Hematopoietic multipotent progenitor cell treated with erythropoietin and hydrocortisone succinate and interleukin-3 and kit ligand, for 6 days (in vitro differentiated cells): ENCODE measurements at regions not wholly inside any gene's neighbourhood (a gene's known extent, or its start where the extent isn't known, plus 50 kb on each side); places are given as distances from the start of the nearest gene placed in this dataset.

Experiments used
- DNase-seq: peaks from one replicate; pipeline ENCODE4 v3.0.0-alpha.2; 2015

DNA sequence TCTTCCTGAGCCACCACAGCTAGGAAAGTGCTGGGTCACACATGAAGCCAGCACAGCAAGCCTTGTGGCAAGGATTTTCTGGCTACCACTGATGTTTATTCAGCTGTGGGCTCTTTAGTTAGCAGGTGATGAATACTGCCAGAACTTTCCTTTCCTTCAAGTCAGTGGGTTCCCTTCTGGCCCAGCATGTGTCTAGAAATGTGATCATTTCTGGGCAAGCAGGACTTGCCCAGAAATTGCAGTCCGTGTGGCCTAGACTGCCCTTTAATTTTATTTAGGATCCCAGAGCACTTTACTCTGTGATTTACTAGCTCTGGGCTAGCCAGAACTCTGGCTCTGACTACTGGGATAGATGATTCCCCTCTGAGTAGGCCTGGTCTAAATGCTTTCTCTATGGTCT, 397.5 kb downstream of the ZIC4 start:
- no peak for DNase-seq

DNA sequence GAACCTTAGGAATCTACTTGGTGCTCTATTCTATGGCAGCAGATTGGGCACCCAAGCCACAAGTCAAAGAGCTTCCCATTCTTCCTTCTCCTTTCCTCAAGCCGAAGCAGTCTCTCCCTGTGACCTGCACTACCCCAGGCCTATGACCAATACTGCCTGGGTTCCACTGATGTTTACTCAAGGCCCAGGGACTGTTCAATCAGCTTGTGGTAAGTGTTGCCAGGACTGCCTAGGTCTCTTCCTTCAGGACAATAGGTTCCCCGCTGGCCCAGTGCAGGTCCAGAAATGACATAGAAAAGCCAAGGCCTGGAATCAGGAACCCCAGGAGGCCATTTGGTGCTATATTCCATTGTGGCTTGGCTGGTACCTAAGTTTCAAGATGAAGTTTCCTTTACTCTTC, 397.9 kb downstream of the ZIC4 start:
- DNase-seq, result no peak

DNA sequence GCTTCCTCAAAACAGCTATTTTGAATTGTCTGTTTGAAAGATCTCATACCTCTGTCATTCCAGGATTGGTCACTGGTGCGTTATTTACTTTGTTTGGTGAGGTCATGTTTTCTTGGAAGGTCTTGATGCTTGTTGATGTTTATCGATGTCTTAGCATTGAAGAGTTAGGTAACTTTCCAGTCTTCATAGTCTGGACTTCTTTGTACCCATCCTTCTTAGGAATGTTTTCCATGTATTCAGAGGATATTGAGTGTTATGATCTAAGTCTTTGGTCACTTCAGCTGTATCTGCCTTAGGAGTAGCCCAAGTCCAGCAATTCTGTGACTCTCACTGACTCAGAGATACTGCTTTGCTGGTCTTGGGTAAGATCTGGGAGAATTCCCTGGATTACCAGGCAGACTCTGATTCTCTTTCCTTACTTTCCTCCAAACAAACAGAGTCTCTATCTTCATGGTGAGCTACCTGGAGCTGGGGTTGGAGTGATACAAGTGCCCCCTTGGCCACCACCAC, 398.6 kb downstream of the ZIC4 start:
- DNase-seq, result no peak

DNA sequence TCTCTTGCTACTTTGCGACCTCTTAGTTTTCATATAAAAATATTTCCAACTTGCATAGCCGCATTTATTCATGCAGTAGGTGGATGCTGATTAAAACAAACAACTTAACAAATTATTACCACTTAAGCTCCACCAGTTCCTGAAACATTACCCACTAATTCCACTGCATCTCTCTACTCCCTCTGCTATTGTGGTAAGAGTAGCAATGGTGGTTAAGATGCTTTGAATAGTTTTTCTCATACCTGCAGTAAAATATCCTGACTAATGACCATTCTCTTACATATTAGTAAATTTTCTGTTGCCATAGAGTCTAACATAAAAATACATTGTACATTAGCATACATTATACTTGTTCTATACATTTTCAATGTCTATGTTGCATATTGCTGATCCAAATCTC, 397.6 kb upstream of the PLSCR5 start:
- no peak for DNase-seq

DNA sequence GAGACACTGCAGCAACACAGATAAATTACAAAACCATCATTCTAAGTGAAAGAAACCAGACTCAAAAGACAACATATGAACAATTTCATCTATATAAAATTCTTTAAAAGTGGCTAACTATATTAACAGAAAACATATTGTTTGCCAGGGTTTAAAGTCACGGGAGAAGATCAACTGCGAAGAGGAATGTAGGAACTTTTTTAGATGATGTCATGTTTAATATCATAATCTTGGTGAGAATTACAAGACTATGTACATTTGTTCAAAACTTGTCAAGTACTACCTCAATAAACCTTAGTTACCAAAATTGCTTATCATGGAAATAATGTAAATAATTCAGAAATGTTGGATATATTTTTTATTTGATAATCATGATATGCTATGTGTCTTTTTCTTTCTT, 395.1 kb upstream of the PLSCR5 start:
- DNase-seq, result no peak

DNA sequence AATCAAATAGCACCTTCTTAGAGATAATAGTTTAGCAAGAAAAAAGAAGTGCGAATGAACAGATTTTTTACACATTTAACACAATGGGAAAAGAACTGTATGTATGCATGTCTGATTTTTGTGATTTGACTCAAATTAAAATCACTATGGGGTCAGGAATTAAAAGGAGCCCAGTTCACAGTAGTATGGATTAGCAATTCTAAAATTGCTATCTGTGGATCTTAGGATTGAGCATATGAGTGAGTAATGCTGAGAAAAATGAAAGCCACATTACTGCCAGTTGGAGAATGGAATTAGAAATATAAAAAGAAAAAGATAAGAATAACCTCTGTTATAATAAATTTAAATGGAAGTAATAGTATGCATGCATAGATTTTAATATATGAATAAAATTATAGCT, 386.8 kb upstream of the PLSCR5 start:
- no peak for DNase-seq

DNA sequence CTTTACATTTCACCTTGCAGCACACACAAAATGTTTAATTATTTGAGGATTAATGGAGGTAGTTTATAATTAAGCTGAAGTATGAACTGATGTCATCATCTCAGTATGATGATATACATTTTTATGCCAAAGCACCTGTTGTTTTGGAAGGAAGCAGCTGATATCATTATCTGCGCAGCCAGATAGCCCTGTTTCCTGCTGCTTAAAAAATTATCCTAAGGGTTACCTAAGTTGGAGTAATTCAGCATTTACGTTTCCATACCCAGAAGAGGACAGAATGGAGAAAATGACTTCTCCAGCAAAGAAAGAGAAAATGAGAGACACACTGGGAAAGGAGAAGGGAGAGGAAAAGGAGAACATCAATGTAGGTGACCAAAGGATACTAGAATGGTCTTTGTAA, 370.3 kb upstream of the PLSCR5 start:
- no peak for DNase-seq

DNA sequence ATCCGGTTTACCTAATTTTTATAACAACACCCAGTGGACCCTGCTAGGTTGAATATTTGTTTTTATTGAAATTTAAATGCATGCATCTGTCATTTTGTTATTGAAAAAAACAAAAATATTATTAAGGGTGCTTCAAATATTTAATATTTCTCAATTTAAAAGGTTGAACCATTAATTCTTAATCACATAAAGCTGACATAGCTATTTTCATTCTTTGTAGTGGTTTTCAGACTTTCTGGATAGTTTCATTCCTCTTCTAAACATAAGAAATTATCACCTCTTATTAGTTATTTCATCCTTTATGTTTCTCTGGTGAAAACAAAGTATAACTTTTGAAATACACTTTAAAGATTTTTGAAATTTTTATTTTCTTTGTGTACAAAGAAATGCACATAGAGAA, 369.9 kb upstream of the PLSCR5 start:
- DNase-seq, result no peak

DNA sequence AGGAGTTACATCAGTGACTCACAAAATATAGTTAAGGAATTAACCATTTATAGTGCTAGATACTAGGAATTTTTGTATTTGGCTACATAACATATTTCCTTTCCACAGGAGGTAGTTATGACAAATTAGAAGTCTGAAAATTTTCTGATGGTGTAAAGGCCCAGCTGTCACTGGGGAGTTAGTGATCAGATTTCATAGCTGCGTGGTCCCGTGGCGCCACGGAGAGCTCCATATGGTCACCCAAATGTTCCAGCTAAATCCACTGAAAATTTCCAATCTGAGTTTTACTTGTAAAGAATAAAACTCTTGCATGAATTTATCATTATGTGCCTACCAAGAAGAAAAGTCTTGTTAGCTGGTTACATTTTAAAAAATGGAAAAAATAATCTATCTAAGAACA, 368.9 kb upstream of the PLSCR5 start:
- DNase-seq, result no peak

DNA sequence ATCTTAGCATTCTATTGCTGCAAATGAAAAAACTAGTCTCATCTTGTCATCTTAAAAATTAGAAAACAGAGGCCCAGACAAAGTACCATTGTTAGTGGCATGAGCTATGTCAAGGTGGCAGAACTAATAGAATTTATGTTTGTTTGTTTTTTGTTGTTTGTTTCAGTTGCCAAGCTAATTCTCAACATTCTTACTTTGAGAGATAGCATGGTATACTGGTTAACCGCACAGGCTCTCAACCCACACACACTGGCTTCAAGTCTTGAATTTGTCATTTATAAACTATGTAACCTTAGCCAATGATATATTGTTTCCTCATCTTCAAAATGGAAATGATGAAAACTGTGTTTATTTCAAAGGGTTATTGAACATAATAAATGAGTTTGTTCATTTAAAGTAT, 367.6 kb upstream of the PLSCR5 start:
- no peak for DNase-seq

DNA sequence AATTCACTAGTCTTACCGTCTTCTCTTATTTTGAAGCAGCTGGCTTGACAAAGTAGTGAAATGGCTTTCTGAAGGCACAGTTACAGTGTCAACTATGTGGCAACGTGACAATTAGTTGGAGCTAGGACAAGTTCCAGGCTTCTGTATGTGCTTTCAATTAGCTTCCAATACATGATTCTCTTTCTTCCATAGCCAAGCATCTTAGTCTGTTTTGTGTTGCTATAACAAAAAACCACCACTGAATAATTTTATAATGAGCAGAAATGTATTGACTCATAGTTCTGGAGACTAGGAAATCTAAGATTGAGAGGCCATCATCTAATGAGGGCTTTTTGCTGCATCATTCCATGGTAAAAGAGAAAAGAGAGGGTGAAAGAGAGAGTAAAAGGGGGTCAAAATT, 365.1 kb upstream of the PLSCR5 start:
- DNase-seq, result no peak

DNA sequence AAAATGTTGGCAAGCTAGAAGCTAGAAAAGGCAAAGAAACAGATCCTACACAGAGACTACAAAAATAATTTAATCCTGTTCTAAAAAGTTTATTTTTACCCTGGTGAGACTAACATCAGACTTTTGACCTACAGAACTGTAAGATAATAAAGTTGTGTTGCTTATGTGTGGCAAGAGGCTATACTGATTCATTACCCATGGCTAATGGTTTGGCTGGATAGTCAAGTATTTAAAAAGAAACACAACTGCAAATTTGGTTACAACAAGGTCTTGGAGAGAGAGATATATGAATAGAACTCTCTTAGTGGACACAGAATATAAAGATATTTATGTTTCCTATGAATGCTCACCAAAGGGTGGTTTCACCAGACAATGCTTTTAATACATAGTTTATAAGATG, 364.2 kb upstream of the PLSCR5 start:
- DNase-seq, result no peak

DNA sequence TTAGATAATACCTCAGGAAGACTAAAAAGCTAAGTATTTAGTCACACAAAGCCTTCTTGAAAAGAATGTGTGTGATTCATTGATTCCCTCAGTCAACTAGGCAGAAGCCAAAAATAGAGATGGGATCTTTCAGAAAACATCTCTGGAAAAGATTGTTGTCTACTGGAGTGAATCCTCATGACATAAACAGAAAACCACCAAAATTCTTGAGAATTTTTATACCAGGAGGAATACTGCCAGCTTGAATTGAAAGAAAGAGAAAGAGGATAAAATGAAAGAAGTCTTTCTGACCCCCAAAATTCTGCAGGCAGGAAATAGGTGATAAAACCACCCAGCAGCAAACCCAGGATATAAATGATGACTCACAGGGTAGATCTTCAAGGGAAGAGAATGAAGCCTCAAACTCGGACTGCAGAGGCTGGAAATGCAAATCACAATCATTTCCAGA, 363.1 kb upstream of the PLSCR5 start:
- DNase-seq, result no peak

DNA sequence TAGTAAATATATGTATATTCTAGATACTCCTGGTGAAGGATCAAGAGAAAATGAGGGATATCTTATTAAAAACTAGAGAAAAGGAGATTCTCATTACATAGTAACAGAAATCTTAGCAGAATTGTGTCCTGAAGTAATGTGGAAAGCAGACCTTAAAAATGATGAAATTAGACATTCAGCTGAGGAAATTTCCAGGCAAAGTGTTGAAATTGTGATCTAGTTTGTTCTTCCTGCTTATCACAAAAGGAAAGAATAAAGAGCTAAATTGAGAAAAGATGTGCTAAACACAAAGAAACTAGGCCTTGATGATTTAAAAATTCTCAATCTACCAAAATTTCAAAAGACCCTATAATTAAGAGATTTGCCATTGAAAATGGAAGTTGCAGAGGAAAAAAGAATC, 362.6 kb upstream of the PLSCR5 start:
- no peak for DNase-seq

DNA sequence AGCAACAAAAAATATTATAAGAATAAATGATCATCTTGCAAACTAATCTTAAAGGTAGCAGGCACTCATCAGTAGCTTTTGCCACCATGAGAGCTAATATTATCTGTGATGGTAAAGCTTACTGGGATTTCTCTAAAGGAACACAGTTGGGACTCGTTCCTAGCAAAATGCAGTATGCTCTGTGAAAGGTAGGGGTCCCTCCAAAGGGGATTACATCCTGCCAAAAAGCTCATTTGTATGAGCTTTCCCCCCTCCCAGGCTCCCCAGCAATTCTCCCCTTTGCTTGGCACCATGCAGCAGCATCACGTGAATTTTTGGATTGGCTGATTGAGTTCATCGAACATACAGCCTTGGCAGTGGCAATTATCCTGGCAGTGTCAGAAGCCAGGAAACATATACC, 361.0 kb upstream of the PLSCR5 start:
- no peak for DNase-seq

DNA sequence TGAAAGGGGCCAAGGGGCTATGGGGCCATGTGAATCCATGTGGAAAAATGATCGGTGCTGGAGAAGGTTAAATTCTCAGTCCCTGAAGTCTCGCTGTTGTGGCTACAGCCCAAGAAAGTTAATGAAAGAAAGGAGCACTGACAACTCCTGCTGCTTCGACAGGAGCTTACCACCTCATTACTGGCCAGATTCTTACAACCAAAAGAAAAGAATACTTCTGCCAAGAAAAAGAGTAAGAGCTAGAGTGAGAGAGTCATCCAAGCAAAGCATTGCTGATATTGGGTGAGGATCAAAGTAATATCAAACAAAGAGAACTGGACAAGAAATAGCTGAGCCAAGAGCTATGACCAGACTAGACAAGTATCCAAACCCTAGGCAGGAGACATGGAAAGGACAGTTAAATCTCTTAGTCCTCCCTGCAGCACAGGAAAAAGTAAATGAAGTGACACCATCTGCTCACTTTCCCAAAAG, 348.4 kb upstream of the PLSCR5 start:
- DNase-seq, result no peak

DNA sequence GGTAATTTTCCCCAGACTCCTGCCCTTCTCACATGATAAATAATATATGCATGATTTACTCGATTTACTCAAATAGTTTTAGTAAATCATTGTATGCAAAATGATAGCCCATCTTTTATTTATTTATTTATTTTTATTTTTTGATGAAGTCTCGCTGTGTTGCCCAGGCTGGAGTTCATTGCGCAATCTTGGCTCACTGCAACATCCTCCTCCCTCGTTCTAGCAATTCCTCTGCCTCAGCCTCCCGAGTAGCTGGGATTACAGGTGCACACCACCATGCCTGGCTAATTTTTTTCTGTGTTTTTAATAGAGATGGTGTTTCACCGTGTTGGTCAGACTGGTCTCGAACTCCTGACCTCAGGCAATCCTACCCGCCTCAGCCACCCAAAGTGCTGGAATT, 343.8 kb upstream of the PLSCR5 start:
- DNase-seq, result no peak

DNA sequence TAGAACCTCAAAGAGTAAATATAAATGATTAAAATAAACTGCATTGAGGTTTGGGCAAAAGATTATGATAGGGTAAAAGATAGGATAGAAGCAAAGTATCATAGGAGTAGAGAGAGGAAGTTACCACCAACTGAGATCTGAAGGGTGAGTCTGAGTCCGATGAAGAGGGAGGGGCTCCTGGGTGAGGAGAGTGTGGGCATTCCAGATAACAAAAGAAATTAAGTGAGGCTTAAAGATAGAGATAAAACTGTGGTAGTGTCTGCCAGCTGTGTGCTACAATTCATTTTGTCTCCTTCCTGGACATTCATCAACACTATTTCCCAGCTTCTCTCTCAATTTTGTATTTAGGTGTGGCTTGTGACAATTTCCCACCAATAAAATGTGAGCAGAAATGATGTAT, 343.0 kb upstream of the PLSCR5 start:
- peak; percentile 41 for DNase-seq

DNA sequence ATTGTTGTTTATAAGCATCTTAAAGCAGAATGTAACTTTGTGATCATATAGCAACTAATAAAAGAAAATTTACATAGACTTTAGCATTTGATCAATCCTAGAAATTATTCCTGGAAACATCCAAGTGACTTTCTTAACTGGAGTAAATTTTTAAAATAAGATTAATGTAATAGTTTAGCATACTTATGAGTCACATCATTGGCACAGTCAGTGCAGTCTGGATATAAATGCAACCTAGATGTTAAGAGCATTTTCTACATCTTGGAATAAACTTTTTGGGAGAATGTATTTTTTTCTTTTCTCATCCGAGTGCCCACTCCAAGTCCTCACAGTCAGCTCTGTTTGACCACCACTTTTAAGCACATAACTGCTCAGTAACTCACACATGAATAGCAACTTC, 324.6 kb upstream of the PLSCR5 start:
- DNase-seq, result no peak

DNA sequence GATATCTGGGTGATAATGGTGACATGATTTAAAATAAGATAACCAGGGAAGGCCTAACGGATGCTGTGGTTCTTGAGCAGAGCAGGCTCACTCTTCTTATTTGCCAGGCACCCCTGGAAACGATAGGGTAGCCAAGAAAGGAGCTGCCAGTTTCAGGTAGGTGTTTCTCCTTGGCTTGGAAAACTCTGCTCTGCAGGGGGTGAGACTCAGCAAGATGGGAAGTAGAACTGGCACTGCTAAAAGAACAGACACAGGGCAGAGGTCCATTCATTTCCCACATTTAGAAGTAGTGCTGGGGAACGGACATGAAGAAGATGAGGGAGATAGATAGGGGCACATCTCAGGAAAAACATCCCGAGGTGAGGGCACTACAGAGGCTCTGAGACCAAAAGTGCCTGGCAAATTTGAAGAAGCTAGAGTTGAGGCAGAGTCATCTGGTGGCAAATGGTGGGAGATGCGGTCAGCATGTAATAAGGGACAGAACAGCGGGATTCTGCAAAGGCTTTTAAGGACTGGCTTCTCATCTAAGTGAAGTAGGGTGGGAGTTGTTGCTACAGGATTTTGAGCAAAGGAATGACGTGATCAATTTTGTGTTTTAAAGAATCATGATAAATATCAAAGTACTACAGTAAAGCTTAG, 323.4 kb upstream of the PLSCR5 start:
- DNase-seq, result no peak

DNA sequence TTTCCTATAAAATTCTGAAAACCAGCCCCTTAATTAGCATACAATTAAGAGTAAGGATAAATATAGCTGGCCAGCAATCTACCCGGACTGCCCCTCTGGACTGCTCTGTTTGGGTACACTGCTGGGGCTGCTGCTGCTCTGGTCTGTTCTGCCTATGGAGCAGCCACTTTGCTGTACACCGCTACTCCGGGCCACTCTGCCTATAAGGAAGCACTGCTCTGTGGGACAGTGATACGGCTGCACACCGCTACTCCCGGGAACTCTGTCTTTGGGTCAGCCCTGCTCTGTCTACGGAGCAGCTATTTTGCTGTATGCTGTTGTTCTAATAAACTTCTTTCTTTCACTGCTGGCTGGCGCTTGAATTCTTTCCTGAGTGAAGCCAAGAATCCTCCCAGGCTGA, 316.5 kb upstream of the PLSCR5 start:
- no peak for DNase-seq

DNA sequence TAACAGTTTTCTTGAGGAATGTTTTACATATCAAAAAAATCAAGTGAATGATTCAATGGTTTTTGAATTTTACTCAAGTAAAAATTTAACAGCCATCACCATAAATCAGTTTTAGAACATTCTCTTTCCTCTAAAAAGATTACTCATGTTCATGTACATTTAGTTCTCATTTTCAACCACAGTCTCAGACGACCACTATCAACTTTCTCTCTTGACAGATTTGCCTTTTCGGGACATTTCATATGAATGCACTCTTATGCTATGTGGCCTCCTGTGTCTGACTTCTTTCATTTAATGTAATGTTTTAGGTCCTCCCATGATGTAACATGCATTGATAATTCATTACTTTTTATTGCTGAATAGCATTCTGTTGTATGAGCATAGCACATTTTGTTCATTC, 309.3 kb upstream of the PLSCR5 start:
- DNase-seq, result no peak

DNA sequence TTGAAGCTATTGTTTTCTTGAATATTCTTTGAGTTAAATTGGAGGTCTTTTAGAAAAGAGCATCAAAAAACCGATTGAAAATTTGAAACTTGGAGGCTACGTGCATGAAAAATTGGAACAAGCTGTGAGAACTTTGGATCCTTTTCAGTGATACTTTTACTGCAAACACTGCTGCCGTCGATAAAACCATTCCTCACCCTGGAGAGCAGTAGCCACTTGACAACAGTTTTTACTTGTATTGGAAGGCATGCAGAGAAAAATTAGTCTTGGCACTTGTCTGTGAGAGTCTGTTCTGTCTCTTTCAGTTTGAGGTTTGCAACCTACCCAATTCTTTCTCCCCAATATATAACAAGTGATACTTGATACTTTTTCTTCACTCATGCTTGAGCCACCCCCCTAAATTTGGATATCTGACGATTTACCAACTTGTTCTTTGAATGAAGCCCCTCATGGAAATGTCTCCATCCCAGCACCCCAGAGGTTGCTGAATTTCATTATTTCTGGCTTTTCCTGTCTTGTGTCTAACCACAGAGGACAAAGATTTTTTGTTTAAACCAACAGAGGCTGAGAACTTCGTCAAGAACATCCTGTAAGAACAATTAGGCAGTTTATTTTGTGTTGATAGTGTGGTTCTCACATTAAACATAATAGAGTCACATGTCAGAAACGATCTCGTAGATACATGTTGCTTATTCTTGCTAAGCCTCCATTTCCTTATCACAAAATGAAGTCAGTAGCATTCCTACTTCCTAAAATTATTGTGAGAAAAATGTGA, 307.3 kb upstream of the PLSCR5 start:
- no peak for DNase-seq

DNA sequence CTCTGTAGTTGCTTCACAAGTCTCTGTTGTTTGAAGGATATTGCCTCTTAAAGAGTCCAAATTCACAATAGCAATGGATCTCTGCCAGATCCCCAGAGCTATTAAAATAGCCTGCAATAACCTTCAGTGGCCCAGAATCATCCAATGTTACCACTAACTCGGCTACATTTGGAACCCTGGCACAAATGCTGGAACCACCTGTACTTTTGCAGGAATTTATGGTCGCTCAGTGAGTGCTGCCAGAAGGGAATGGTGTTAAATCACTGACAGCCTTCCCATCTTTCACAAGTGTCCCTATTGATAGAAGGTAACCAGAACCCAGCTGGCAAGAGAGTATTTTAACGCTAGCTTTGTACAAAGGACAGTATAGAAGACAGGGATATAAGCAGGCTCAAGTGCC, 298.8 kb upstream of the PLSCR5 start:
- no peak for DNase-seq

DNA sequence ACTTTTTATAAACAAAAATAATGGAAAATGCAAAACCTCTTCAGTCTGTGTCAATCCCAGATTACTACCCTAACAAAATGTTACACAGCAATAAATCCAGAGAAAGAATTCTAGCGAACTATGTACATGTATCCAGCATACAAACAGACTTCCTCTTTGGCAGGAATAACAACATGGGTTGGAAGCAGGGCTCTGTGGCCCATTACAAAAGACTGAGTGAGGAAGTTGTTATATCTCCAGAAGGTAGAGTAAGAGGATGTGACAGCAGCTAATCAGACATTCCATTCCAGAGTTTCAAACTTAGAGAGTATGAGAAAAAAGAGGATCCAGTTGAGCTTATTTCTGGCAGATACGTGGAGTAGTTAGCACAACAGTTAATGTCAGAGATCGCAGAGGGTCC, 294.0 kb upstream of the PLSCR5 start:
- no peak for DNase-seq
